D721Med (cell line): ENCODE measurements at regions not wholly inside any gene's neighbourhood (a gene's known extent, or its start where the extent isn't known, plus 50 kb on each side); places are given as distances from the start of the nearest gene placed in this dataset.

Experiments used
- DNase-seq: peaks from one replicate; pipeline ENCODE4 v3.0.0; 2011; ENCODE audit warnings: low spot score; ENCODE audit not compliant: insufficient read length
- FAIRE-seq: peaks from 2 replicates; lab custom pipeline; 2011; peaks lifted over from hg19 to GRCh38; lab: Jason Lieb, UNC
- CTCF ChIP-seq: IDR thresholded peaks from 2 replicates; pipeline ENCODE4 v1.5.1; 2012; ENCODE audit warnings: mild to moderate bottlenecking, control low read depth; ENCODE audit not compliant: insufficient read depth; ENCODE audit errors: missing control alignments

GRCh38 chr6:137791281-137792159 is 75.5 kb upstream of the TNFAIP3 start:
- no peak for FAIRE-seq
- TF ChIP-seq CTCF: no peak
- no peak for DNase-seq

- TF ChIP-seq CTCF: no peak
- no peak for DNase-seq
- FAIRE-seq: no peak
These were observed 74.7 kb upstream of the TNFAIP3 start for GRCh38 chr6:137792160-137793033.

- no peak for DNase-seq
- no peak for FAIRE-seq
- TF ChIP-seq CTCF: no peak
These were observed 73.1 kb upstream of the TNFAIP3 start for GRCh38 chr6:137793805-137794515.

GRCh38 chr6:137794516-137795201 is 72.4 kb upstream of the TNFAIP3 start:
- no peak for FAIRE-seq

GRCh38 chr6:137795501-137795900 is 71.6 kb upstream of the TNFAIP3 start:
- FAIRE-seq: no peak
- no peak for DNase-seq
- TF ChIP-seq CTCF: no peak

More at GRCh38 chr6:137794516-137795201, 72.4 kb upstream of the TNFAIP3 start:
- TF ChIP-seq CTCF: no peak
- no peak for DNase-seq

GRCh38 chr6:137798261-137798660 is 68.8 kb upstream of the TNFAIP3 start:
- no peak for DNase-seq
- no peak for FAIRE-seq
- TF ChIP-seq CTCF: no peak
